ENCODE measurements at regions not wholly inside any gene's neighbourhood (a gene's known extent, or its start where the extent isn't known, plus 50 kb on each side); places are given as distances from the start of the nearest gene placed in this dataset.

DNA sequence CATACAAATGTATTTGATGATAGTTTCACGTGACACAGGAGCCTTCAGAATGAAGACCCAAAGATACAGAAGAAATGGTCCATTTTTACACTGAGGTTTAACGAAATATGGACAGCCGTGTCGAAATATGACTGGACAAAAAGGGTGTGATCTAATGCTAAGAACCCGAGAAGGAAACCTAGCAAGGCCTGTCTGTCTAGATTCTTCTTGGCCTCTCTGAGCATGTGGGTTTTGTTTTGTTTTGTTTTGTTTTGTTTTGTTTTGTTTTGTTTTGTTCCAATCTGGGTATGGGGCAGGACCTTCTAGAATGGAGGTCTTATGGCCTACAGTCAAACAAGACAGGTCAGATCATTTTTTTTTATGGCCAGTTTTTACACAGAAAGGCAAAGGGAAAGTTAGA lies 242.7 kb upstream of the STT3B start:
- ATAC-seq (no peak), DNase-seq (ENCODE audit: low read depth, low spot score) (no peak)
- Histone ChIP-seq H3K27ac (ENCODE audit: low read depth, low read length) (no peak overlapping the region), H3K9me3 (ENCODE audit: control insufficient read depth in 1 of 2, insufficient read depth in 1 of 2, low read depth in 1 of 2, low read length in 2 of 2) (no peaks in the 10 kb centered on the region), H3K9ac (ENCODE audit: low read length) (no peak overlapping the region), H4K20me1 (ENCODE audit: insufficient read depth) (no peaks in the 10 kb centered on the region), H2AFZ (ENCODE audit: low read depth, low read length, poor library complexity, severe bottlenecking) (no peak overlapping the region), H3K4me2 (ENCODE audit: low read length) (peak overlapping the region; percentile 56; the same call in 1 of the 2 replicates), H3K4me3 (replicated peaks in 1 of 2; ENCODE audit: low read depth in 1 of 2, low read length in 2 of 2) (no peak overlapping the region), H3K27me3 (ENCODE audit: insufficient read depth, low read length) (no peaks in the 10 kb centered on the region), H3K4me1 (ENCODE audit: control insufficient read depth in 1 of 2, insufficient read depth in 2 of 2, low read length in 2 of 2) (peaks cover 31 to 76% of the 10 kb centered on the region in 2 experiments), H3K36me3 (ENCODE audit: control insufficient read depth in 1 of 2, insufficient read depth in 2 of 2, low read length in 2 of 2) (no peaks in the 10 kb centered on the region), H3K79me2 (ENCODE audit: insufficient read depth, low read length) (no peaks in the 10 kb centered on the region), H3K9me2 (ENCODE audit: insufficient read depth) (no peaks in the 10 kb centered on the region)
- ChIA-PET POLR2A (no interaction called here), CTCF (no interaction called here), RAD21 (ENCODE audit: low non-redundant PET in 1 of 2, low total read pairs in 2 of 2, uncharacterized antibody in 2 of 2, unreplicated experiment in 2 of 2) (no interaction called here)
- no TSS peak for BruUV-seq (replicated peaks)
- TF ChIP-seq SIN3A (IDR thresholded peaks at IDR 0.05; ENCODE audit: low read depth) (no peak), POLR2A (IDR thresholded peaks at IDR 0.05; ENCODE audit: borderline replicate concordance, extremely low read depth, insufficient read depth, insufficient read length) (no peak), EZH2 (IDR thresholded peaks at IDR 0.05) (no peak), EZH2phosphoT487 (IDR thresholded peaks at IDR 0.05; ENCODE audit: borderline replicate concordance) (no peak), POLR2AphosphoS5 (IDR thresholded peaks at IDR 0.05; ENCODE audit: low read depth, low read length) (no peak), FOSL1 (IDR thresholded peaks at IDR 0.05; ENCODE audit: low read depth) (no peak), YY1 (IDR thresholded peaks at IDR 0.05; ENCODE audit: extremely low read depth, insufficient replicate concordance, low read depth, low read length) (no peak), ZFX (IDR thresholded peaks at IDR 0.05) (no peak), SRF (IDR thresholded peaks at IDR 0.05; ENCODE audit: low read depth) (no peak)
- TF ChIP-seq, protein P1, sequence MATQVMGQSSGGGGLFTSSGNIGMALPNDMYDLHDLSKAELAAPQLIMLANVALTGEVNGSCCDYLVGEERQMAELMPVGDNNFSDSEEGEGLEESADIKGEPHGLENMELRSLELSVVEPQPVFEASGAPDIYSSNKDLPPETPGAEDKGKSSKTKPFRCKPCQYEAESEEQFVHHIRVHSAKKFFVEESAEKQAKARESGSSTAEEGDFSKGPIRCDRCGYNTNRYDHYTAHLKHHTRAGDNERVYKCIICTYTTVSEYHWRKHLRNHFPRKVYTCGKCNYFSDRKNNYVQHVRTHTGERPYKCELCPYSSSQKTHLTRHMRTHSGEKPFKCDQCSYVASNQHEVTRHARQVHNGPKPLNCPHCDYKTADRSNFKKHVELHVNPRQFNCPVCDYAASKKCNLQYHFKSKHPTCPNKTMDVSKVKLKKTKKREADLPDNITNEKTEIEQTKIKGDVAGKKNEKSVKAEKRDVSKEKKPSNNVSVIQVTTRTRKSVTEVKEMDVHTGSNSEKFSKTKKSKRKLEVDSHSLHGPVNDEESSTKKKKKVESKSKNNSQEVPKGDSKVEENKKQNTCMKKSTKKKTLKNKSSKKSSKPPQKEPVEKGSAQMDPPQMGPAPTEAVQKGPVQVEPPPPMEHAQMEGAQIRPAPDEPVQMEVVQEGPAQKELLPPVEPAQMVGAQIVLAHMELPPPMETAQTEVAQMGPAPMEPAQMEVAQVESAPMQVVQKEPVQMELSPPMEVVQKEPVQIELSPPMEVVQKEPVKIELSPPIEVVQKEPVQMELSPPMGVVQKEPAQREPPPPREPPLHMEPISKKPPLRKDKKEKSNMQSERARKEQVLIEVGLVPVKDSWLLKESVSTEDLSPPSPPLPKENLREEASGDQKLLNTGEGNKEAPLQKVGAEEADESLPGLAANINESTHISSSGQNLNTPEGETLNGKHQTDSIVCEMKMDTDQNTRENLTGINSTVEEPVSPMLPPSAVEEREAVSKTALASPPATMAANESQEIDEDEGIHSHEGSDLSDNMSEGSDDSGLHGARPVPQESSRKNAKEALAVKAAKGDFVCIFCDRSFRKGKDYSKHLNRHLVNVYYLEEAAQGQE (IDR thresholded peaks at IDR 0.05; ENCODE audit: low read depth), result no peak
- TF ChIP-seq, protein P2, sequence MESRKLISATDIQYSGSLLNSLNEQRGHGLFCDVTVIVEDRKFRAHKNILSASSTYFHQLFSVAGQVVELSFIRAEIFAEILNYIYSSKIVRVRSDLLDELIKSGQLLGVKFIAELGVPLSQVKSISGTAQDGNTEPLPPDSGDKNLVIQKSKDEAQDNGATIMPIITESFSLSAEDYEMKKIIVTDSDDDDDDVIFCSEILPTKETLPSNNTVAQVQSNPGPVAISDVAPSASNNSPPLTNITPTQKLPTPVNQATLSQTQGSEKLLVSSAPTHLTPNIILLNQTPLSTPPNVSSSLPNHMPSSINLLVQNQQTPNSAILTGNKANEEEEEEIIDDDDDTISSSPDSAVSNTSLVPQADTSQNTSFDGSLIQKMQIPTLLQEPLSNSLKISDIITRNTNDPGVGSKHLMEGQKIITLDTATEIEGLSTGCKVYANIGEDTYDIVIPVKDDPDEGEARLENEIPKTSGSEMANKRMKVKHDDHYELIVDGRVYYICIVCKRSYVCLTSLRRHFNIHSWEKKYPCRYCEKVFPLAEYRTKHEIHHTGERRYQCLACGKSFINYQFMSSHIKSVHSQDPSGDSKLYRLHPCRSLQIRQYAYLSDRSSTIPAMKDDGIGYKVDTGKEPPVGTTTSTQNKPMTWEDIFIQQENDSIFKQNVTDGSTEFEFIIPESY (IDR thresholded peaks at IDR 0.05; ENCODE audit: extremely low read depth, insufficient replicate concordance, low read length), result no peak
- TF ChIP-seq, protein P3, sequence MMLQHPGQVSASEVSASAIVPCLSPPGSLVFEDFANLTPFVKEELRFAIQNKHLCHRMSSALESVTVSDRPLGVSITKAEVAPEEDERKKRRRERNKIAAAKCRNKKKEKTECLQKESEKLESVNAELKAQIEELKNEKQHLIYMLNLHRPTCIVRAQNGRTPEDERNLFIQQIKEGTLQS (IDR thresholded peaks at IDR 0.05), result no peak
- intact Hi-C loops (cut with micrococcal nuclease), result no loop called here

Measured in HCT116 (cell line).